Stomach (tissue), 8 donors: ENCODE measurements at regions not wholly inside any gene's neighbourhood (a gene's known extent, or its start where the extent isn't known, plus 50 kb on each side); places are given as distances from the start of the nearest gene placed in this dataset.

Experiments used
- DNase-seq, 2 donors: peaks; one replicate each; pipeline versions ENCODE4 v3.0.0 to v3.0.0-alpha.2; 2013 to 2019
- H3K27ac ChIP-seq, 5 donors: fragments of 200-600 bp in 4 of 5; sonication (generic) in 4 of 5; one replicate each; pipeline ENCODE4 v1.5.1; 2013 to 2019; ENCODE audit warnings: mild to moderate bottlenecking in 1 of 5, moderate library complexity in 1 of 5
- H3K27me3 ChIP-seq, 3 donors: fragments of 200-600 bp; sonication (generic); one replicate each; pipeline ENCODE4 v1.5.1; 2017 to 2019; ENCODE audit warnings: mixed run types in 1 of 3
- H3K36me3 ChIP-seq, 4 donors: fragments of 200-600 bp; sonication (generic); 1 replicate in 3 of 4; 2 replicates in 1 of 4; pipeline ENCODE4 v1.5.1; 2016 to 2019
- H3K4me1 ChIP-seq, 4 donors: fragments of 200-600 bp; sonication (generic); one replicate each; pipeline ENCODE4 v1.5.1; 2016 to 2019
- H3K4me3 ChIP-seq, 4 donors: fragments of 200-600 bp; sonication (generic) in 3 of 4; one replicate each; pipeline ENCODE4 v1.5.1; 2016 to 2019; ENCODE audit warnings: mild to moderate bottlenecking in 1 of 4
- H3K9me3 ChIP-seq, 4 donors: fragments of 200-600 bp; sonication (generic); one replicate each; pipeline ENCODE4 v1.5.1; 2016 to 2019
- EP300 ChIP-seq: sonication (generic); formaldehyde crosslinking; IDR thresholded peaks from one replicate; pipeline ENCODE4 v1.6.1; 2017; ENCODE audit warnings: antibody characterized with exemption
- POLR2A ChIP-seq, 4 donors: fragments of 450-650 bp; IDR thresholded peaks; one replicate each; pipeline ENCODE4 v1.6.1; 2016; ENCODE audit warnings: antibody characterized with exemption in 4 of 4, control low read depth in 2 of 4, mild to moderate bottlenecking in 1 of 4, moderate library complexity in 1 of 4
- POLR2AphosphoS5 ChIP-seq, 3 donors: sonication (generic); formaldehyde crosslinking; IDR thresholded peaks; one replicate each; pipeline ENCODE4 v1.6.1; 2016; ENCODE audit warnings: antibody characterized with exemption in 3 of 3
- WGBS, 5 donors: extraction: QIAGEN DNeasy Blood & Tissue Kit in 3 of 5; methylation state at CpG; one replicate each; pipeline versions ENCODE4 v1.1.5 to v1.1.7; 2013 to 2018; 5-methylcytosine and 5-hydroxymethylcytosine counted together
- intact Hi-C: fragments of 100-400 bp; cut with DNase I; formaldehyde crosslinking; loops from one replicate; pipeline ENCODE4 v1.15.1; 2023; ENCODE audit warnings: low total_unique reads
- small RNA-seq, 4 donors: library from RNA; depleted of rRNA; stranded (forward); fragments of <200 nt; gene quantifications; one replicate each; pipeline ENCODE3, GENCODE V24; 2016
- TF ChIP-seq, protein P1 (sequence below), 7 experiments: fragments of 450-650 bp in 4 of 7; fragments of 200-600 bp in 3 of 7; sonication (generic) in 3 of 7; IDR thresholded peaks; one replicate each; pipeline ENCODE4 v1.5.1; 2016 to 2019; ENCODE audit warnings: antibody characterized with exemption in 7 of 7, control low read depth in 2 of 7, mild to moderate bottlenecking in 1 of 7
- donor health status: healthy with polysubstance abuse.
- donor health status: Bipolar disorder and iron deficiency.
- donor health status: healthy.

GRCh38 chr13:74191410-74191809, 57.2 kb upstream of the KLF12 start:
- Histone ChIP-seq H3K9me3 (no peaks in the 10 kb centered on the region), H3K36me3 (no peaks in the 10 kb centered on the region), H3K4me1 (no peaks in the 10 kb centered on the region), H3K4me3 (no peak overlapping the region), H3K27ac (no peak overlapping the region), H3K27me3 (no peaks in the 10 kb centered on the region)
- 70 to 89% (median 77%) methylated on average over 3 of the region's 3 CpGs for WGBS, 5 donors
- intact Hi-C loops, result no loop called here
- TF ChIP-seq POLR2AphosphoS5 (IDR thresholded peaks at IDR 0.05) (no peak), POLR2A (IDR thresholded peaks at IDR 0.05) (no peak), EP300 (no peak)
- TF ChIP-seq, protein P1, sequence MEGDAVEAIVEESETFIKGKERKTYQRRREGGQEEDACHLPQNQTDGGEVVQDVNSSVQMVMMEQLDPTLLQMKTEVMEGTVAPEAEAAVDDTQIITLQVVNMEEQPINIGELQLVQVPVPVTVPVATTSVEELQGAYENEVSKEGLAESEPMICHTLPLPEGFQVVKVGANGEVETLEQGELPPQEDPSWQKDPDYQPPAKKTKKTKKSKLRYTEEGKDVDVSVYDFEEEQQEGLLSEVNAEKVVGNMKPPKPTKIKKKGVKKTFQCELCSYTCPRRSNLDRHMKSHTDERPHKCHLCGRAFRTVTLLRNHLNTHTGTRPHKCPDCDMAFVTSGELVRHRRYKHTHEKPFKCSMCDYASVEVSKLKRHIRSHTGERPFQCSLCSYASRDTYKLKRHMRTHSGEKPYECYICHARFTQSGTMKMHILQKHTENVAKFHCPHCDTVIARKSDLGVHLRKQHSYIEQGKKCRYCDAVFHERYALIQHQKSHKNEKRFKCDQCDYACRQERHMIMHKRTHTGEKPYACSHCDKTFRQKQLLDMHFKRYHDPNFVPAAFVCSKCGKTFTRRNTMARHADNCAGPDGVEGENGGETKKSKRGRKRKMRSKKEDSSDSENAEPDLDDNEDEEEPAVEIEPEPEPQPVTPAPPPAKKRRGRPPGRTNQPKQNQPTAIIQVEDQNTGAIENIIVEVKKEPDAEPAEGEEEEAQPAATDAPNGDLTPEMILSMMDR (IDR thresholded peaks at IDR 0.05), result no peak
- no peak for DNase-seq

DNA sequence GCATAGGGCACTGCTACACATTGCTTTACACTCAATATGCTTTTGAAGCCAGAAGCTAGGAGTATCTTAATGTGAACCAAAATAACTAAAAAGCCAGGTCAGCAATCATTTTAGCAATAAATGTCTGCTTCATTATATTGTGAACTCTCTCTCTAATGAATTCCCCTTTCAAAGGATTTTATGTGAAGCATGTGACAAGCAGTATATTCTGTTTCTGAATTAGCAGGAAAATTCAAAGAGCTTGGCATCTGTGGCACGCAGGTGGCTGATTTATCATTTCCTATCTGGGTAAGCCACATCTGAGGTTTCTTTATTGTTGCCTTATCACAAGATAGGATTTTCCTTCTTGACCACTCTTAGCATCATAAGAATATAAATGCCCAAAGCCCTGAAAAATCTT, 56.8 kb upstream of the KLF12 start:
- H3K4me1 ChIP-seq, result no peaks in the 10 kb centered on the region
- no peak overlapping the region for H3K4me3 ChIP-seq
- intact Hi-C loops, result no loop called here
- no peak overlapping the region for H3K27ac ChIP-seq
- TF ChIP-seq POLR2A (IDR thresholded peaks at IDR 0.05) (no peak), EP300 (no peak), POLR2AphosphoS5 (IDR thresholded peaks at IDR 0.05) (no peak)
- TF ChIP-seq, protein P1 (IDR thresholded peaks at IDR 0.05), result no peak
- H3K27me3 ChIP-seq, result no peaks in the 10 kb centered on the region
- no peaks in the 10 kb centered on the region for H3K36me3 ChIP-seq
- 13 to 34% (median 23%) methylated on average over 1 of the region's 1 CpG for WGBS, 5 donors
- no peak for DNase-seq
- no peaks in the 10 kb centered on the region for H3K9me3 ChIP-seq

DNA sequence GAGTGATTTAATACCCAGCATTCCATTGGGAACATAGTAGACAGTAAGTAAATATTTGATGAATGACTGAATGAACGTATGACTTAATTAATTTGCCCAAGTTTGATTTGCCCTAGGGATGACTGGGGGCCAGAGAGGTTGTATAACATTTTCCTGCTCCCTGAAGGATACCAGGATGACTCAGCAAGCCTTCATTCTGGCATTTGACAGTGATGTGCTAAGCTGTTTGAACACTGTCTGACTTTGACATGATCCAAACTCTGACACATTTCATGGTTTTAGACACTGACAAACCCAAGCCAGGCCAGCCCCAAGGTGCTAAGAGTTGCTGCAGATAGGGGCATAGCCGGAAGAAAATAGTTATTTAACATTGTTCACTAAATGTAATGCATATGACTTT, 53.4 kb upstream of the KLF12 start:
- no peaks in the 10 kb centered on the region for H3K4me1 ChIP-seq
- H3K36me3 ChIP-seq, result no peaks in the 10 kb centered on the region
- intact Hi-C loops, result no loop called here
- WGBS, 5 donors, result 68 to 73% (median 69%) methylated on average over 2 of the region's 2 CpGs
- H3K27me3 ChIP-seq, result no peaks in the 10 kb centered on the region
- H3K9me3 ChIP-seq, result no peaks in the 10 kb centered on the region
- no peak for DNase-seq
- TF ChIP-seq POLR2AphosphoS5 (IDR thresholded peaks at IDR 0.05) (no peak), POLR2A (IDR thresholded peaks at IDR 0.05) (no peak), EP300 (no peak)
- TF ChIP-seq, protein P1 (IDR thresholded peaks at IDR 0.05), result no peak
- no peak overlapping the region for H3K27ac ChIP-seq
- H3K4me3 ChIP-seq, result no peak overlapping the region

- Histone ChIP-seq H3K4me1 (no peaks in the 10 kb centered on the region), H3K36me3 (no peaks in the 10 kb centered on the region), H3K27me3 (no peaks in the 10 kb centered on the region), H3K9me3 (no peaks in the 10 kb centered on the region), H3K27ac (no peak overlapping the region), H3K4me3 (no peak overlapping the region)
- no peak for DNase-seq
- TF ChIP-seq EP300, result no peak
- TF ChIP-seq POLR2AphosphoS5 (IDR thresholded peaks at IDR 0.05), result no peak
- TF ChIP-seq, protein P1 (IDR thresholded peaks at IDR 0.05), result no peak
- no peak for TF ChIP-seq POLR2A (IDR thresholded peaks at IDR 0.05)
- 80 to 93% (median 84%) methylated on average over 1 of the region's 1 CpG for WGBS, 5 donors
- intact Hi-C loops, result no loop called here
Observed at GRCh38 chr13:74184283-74184682, 50.1 kb upstream of the KLF12 start.

Small RNA genes lying in the stretch of these regions (small RNA-seq; reads per million reads assigned to genes)
- gene RNU6-38P, result 0 reads per million in 4 donors
- 0 reads per million in 4 donors for gene RNY1P5
